SKM-1 (cell line): ENCODE measurements at regions not wholly inside any gene's neighbourhood (a gene's known extent, or its start where the extent isn't known, plus 50 kb on each side); places are given as distances from the start of the nearest gene placed in this dataset.
"Not testable (repeated sequence)": the region's sequence is repeated elsewhere in the genome, so short reads cannot be mapped to it uniquely, and the experiment has no call there.

Experiments used
- DNase-seq: peaks from one replicate; lab custom pipeline; 2025; ENCODE audit not compliant: unreplicated experiment; lab: John Stamatoyannopoulos, UW

- no peak for DNase-seq
Measured at GRCh38 chr3:8400911-8401310, 100.7 kb upstream of the LMCD1 start.

- no peak for DNase-seq
Measured at GRCh38 chr3:8403996-8404395, 97.6 kb upstream of the LMCD1 start.

- no peak for DNase-seq
Measured at GRCh38 chr3:8405144-8405543, 96.5 kb upstream of the LMCD1 start.

DNA sequence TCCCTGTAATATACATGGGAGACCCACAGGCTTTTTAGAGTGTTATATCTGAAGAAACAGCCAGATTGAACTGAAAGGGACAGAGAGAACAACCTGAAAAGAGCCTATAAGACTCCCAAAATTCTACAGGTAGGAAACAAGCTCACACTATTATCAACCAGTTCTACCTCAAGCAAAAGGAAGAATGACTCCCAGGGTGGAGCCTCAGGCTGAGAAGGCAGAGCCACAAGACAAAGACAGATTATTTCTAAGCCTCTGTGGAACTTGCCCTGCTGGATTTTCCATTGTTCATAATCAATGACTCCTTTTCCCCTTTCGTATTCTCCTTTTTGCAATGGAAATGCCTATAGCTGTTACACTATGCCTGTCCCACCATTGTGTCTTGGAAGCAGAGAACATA, 95.1 kb upstream of the LMCD1 start:
- DNase-seq = no peak

- no peak for DNase-seq
Measured at GRCh38 chr3:8413337-8413926, 88.2 kb upstream of the LMCD1 start.

DNA sequence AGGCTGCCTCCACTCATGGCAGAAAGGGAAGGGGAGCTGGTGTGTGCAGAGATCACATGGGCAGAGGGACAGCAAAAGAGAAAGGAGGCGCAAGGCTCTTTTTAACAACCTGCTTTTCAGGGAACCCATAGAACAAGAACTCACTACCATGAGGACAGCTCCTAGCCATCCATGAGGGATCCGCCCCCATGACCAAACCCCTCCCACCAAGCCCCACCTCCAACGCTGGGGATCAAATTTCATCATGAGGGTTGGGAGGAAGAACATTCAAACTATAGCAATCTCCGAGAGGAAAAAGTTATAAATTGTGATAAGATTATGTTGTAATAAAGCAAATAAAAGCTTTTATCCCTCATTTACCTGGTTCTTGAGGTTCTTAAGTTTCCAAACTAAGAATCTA, 84.7 kb upstream of the LMCD1 start:
- DNase-seq = no peak

DNA sequence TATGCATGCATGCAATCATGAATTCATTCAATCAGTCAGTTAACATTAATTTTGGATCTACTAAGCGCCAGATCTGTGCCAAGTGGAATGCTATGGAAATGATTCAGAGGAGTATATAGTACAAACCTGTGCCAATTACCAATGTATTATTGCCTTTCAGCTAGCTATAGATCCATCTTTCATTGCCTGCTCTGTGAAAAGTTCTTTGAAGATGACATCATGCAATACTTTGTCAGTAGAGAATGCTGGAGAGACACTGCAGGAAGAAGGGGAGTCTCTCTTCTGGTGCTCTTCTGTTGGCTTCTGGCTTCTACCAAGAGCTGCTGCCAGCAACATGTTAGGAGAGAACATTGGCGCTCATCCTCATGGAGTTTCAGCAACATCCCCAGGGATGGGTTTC, 81.0 kb upstream of the LMCD1 start:
- no peak for DNase-seq

DNA sequence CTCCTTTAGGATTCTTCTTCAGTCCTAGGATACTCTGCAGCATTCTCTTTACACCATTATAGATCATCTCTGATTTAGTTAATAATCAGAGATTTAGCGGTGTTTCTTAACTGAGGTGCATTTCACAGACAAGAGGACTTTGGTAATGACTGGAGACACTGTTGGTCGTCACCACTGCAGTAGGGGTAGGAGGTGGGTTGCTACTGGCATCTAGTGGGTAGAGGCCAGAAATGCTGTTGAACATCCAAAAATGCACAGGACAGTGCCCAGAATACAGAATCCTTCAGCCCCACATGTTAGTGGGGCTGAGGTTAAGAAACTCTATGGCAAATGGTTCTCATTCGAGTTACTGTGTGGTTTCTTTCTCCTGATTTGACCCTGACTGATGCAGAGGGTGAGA, 80.4 kb upstream of the LMCD1 start:
- no peak for DNase-seq

DNA sequence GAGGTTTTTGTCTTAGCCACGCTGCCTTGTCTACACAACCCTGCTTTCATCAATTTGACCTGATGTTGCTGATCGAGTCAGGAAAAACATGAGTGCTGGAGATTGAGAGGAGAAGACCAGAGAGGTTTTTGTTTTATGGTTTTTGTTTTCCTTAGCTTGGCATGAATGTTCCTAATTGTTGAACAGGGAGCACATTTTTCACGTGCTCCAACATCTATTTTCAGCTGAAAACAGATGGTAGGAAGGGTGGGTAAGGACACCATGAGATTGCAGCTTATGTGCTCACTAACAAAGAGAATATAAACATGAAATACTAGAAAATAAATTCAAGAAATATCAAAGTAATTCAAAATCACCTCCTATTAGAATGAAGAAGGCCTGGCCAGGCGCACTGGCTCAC, 79.9 kb upstream of the LMCD1 start:
- no peak for DNase-seq

- no peak for DNase-seq
Measured at GRCh38 chr3:8423307-8423706, 78.3 kb upstream of the LMCD1 start.

- no peak for DNase-seq
Measured at GRCh38 chr3:8424281-8424680, 77.3 kb upstream of the LMCD1 start.

- DNase-seq = no peak
Measured at GRCh38 chr3:8436661-8437287, 64.8 kb upstream of the LMCD1 start.

GRCh38 chr3:8438507-8439079, 63.0 kb upstream of the LMCD1 start:
- DNase-seq = no peak

DNA sequence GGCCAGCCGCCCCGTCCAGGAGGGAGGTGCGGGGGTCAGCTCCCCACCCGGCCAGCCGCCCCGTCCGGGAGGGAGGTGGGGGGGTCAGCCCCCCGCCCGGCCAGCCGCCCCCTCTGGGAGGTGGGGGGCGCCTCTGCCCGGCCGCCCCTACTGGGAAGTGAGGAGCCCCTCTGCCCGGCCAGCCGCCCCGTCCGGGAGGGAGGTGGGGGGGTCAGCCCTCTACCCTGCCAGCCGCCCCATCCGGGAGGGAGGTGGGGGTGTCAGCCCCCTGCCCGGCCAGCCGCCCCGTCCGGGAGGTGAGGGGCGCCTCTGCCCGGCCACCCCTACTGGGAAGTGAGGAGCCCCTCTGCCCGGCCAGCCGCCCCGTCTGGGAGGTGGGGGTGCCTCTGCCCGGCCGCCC, 61.5 kb upstream of the LMCD1 start:
- not testable (repeated sequence) for DNase-seq

DNA sequence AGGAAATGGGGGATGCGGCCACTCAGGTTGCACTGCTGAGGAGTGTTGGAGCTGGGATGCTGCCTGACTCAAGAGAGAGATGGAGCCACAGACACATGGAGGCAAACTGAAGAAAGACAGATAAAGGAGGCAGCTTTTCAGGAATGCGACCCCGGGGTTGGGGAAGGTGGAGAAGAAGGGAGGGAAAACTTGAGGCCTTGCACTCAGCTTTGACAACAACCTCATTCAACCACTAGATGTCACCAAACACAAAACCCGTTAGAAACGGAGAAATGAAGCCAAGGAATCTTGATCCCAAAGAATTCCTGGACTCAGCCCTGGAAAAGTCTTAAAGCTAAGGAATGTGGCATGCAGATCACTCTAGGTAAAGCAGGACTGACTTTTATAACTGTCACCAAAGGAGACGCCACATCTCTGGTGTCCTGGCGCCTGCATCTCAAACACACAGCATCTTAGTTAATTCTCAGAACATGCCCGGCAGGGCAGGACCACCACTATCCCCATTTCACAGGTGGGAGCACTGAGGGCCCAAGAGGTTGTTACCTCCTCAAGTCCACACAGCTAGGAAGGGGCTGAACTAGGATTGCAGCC, 59.6 kb upstream of the LMCD1 start:
- peak; percentile 24 for DNase-seq

DNA sequence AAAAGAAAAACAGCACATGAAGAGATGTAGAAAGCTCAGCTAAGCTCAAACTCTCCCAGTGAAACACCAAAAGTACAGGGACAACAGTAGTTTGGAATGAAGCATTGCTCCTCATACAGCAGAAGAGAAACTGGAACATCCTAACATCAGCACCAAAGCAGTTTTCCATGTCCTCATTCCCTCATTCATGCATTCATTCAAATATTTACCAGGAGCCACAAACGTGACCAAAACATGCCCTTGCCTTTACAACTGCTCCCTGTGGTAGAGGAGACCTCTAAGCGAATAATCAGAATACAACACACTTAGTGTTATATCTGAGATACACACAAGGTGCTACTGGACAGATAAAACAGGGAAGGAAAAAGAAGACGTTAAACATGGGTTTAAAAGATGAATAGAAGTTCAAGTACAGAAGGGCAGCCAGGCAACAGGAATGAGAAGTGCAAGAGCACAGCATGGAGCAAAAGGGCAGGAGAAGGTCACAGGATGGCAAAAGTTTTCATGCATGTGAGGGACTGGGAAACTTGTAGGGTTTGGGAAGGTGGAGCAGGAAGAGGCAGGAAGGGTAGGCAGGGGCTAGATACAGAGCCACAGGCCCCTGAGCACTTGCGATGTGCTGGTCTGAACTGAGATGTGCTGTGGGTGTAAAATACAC, 58.5 kb upstream of the LMCD1 start:
- DNase-seq = no peak

GRCh38 chr3:8443829-8444791, 57.5 kb upstream of the LMCD1 start:
- DNase-seq = no peak

GRCh38 chr3:8444883-8445282, 56.7 kb upstream of the LMCD1 start:
- DNase-seq = no peak

- no peak for DNase-seq
Measured at GRCh38 chr3:8445861-8446260, 55.8 kb upstream of the LMCD1 start.

GRCh38 chr3:8446845-8447244, 54.8 kb upstream of the LMCD1 start:
- no peak for DNase-seq

DNA sequence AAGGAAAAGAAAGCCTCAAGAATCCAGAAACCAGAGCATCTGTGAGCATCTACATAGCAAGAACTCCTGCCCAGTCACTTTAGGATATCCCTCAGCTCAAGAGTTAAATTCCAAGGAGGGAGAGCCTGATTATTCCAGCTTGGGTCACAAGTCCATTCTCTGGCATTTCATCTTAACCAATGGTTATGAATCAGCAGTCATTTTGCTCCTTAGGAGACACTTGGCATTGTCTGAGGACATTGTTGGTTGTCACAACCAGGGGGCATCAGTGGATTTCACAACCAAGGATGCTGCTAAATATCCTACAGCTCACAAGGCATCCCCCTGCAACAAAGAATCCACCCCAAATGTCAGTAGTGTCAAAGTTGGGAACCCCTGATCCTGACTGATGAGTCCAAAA, 51.0 kb upstream of the LMCD1 start:
- DNase-seq = no peak
